ENCODE measurements at regions not wholly inside any gene's neighbourhood (a gene's known extent, or its start where the extent isn't known, plus 50 kb on each side); places are given as distances from the start of the nearest gene placed in this dataset.

- TF ChIP-seq CTCF (IDR thresholded peaks at IDR 0.05) (no peak), POLR2A (IDR thresholded peaks at IDR 0.05) (no peak)
Observed at GRCh38 chr13:91238036-91238435, 109.5 kb upstream of the MIR17HG start.

Data from prostate gland (tissue), 2 donors.